WTC11 (cell line): ENCODE measurements at regions not wholly inside any gene's neighbourhood (a gene's known extent, or its start where the extent isn't known, plus 50 kb on each side); places are given as distances from the start of the nearest gene placed in this dataset.

Source experiments
- AFF4 ChIP-seq: sonication (generic); formaldehyde crosslinking; IDR thresholded peaks from 2 replicates; pipeline ENCODE4 v1.8.1; 2023; ENCODE audit warnings: mild to moderate bottlenecking, missing genetic modification reagents, borderline replicate concordance
- CTCF ChIP-seq: fragments of 200-600 bp; IDR thresholded peaks from 2 replicates; pipeline ENCODE4 v1.8.0; 2022; ENCODE audit warnings: antibody characterized with exemption
- JAZF1 ChIP-seq: fragments of 250-450 bp; sonication (Bioruptor Pico); IDR thresholded peaks from 2 replicates; pipeline ENCODE4 v1.9.0; 2021; ENCODE audit warnings: moderate library complexity, mild to moderate bottlenecking, inconsistent platforms
- JUN ChIP-seq: sonication (generic); formaldehyde crosslinking; IDR thresholded peaks from 2 replicates; pipeline ENCODE4 v1.8.0; 2023; ENCODE audit warnings: mild to moderate bottlenecking, missing genetic modification reagents
- NR2C2 ChIP-seq: sonication (generic); formaldehyde crosslinking; IDR thresholded peaks from 2 replicates; pipeline ENCODE4 v1.8.0; 2022; ENCODE audit warnings: mild to moderate bottlenecking, missing genetic modification reagents
- RELA ChIP-seq: sonication (generic); formaldehyde crosslinking; IDR thresholded peaks from 2 replicates; pipeline ENCODE4 v1.8.1; 2022; ENCODE audit warnings: missing genetic modification reagents, mild to moderate bottlenecking, borderline replicate concordance
- SP1 ChIP-seq: sonication (generic); formaldehyde crosslinking; conservative IDR thresholded peaks from 2 replicates; pipeline ENCODE4 v1.8.1; 2022; ENCODE audit warnings: missing genetic modification reagents
- ZBTB43 ChIP-seq: sonication (generic); formaldehyde crosslinking; IDR thresholded peaks from 2 replicates; pipeline ENCODE4 v1.8.1; 2023; ENCODE audit warnings: mild to moderate bottlenecking, missing genetic modification reagents
- TF ChIP-seq, protein P1 (sequence below): sonication (generic); formaldehyde crosslinking; IDR thresholded peaks from 2 replicates; pipeline ENCODE4 v1.8.0; 2022; ENCODE audit warnings: mild to moderate bottlenecking, missing genetic modification reagents
- TF ChIP-seq, protein P2 (sequence below): sonication (generic); formaldehyde crosslinking; conservative IDR thresholded peaks from 2 replicates; pipeline ENCODE4 v1.8.1; 2022; ENCODE audit warnings: mild to moderate bottlenecking, missing genetic modification reagents

- TF ChIP-seq JUN (no peak), SP1 (CRISPR knock-in tag) (no peak), CTCF (no peak), ZBTB43 (CRISPR knock-in tag) (no peak), JAZF1 (no peak), AFF4 (CRISPR knock-in tag) (no peak), RELA (CRISPR knock-in tag) (no peak), NR2C2 (CRISPR knock-in tag) (no peak)
- TF ChIP-seq, protein P1, sequence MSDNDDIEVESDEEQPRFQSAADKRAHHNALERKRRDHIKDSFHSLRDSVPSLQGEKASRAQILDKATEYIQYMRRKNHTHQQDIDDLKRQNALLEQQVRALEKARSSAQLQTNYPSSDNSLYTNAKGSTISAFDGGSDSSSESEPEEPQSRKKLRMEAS (CRISPR knock-in tag), result no peak
- TF ChIP-seq, protein P2, sequence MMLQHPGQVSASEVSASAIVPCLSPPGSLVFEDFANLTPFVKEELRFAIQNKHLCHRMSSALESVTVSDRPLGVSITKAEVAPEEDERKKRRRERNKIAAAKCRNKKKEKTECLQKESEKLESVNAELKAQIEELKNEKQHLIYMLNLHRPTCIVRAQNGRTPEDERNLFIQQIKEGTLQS, result no peak
Measured at GRCh38 chr4:32631831-32632230, 1911.7 kb downstream of the PCDH7 start.
